Keratinocyte (primary cell): ENCODE measurements at regions not wholly inside any gene's neighbourhood (a gene's known extent, or its start where the extent isn't known, plus 50 kb on each side); places are given as distances from the start of the nearest gene placed in this dataset.

Experiments used
- DNase-seq: peaks from one replicate; pipeline ENCODE4 v3.0.0-alpha.2; 2011; ENCODE audit warnings: low read depth, missing footprints, low spot score
- FAIRE-seq: peaks from 2 replicates; lab custom pipeline; 2011; peaks lifted over from hg19 to GRCh38; lab: Jason Lieb, UNC
- H2AFZ ChIP-seq: 2 replicates; pipeline ENCODE4 v1.6.0; 2012; ENCODE audit warnings: low read length, control low read depth, inconsistent platforms; ENCODE audit not compliant: control insufficient read depth
- H3K27ac ChIP-seq: 2 replicates; pipeline ENCODE4 v1.5.1; 2011; ENCODE audit warnings: low read length; ENCODE audit not compliant: control insufficient read depth, insufficient read depth
- H3K27me3 ChIP-seq: 3 replicates; pipeline ENCODE4 v1.6.0; 2011; ENCODE audit warnings: low read length; ENCODE audit not compliant: control insufficient read depth, insufficient read depth; ENCODE audit errors: extremely low read depth
- H3K36me3 ChIP-seq, 2 experiments: 2 replicates in 1 of 2; 3 replicates in 1 of 2; pipeline ENCODE4 v1.5.1; 2011; ENCODE audit warnings: low read length in 2 of 2, mild to moderate bottlenecking in 1 of 2; ENCODE audit not compliant: control insufficient read depth in 2 of 2, insufficient read depth in 2 of 2; ENCODE audit errors: extremely low read depth in 1 of 2
- H3K4me1 ChIP-seq: 3 replicates; pipeline ENCODE4 v1.5.1; 2011; ENCODE audit warnings: low read length; ENCODE audit not compliant: control insufficient read depth, insufficient read depth; ENCODE audit errors: extremely low read depth
- H3K4me2 ChIP-seq: 3 replicates; pipeline ENCODE4 v1.6.0; 2011; ENCODE audit warnings: low read depth, low read length; ENCODE audit not compliant: control insufficient read depth, insufficient read depth; ENCODE audit errors: extremely low read depth
- H3K4me3 ChIP-seq, 3 experiments: fragments of 200-600 bp in 1 of 3; sonication (generic) in 1 of 3; 2 replicates in 2 of 3; 3 replicates in 1 of 3; pipeline ENCODE4 v1.5.1; 2011 to 2016; ENCODE audit warnings: low read length in 3 of 3, mild to moderate bottlenecking in 3 of 3, control low read depth in 2 of 3, inconsistent platforms in 1 of 3, low read depth in 1 of 3, mixed read lengths in 1 of 3, mixed run types in 1 of 3, moderate library complexity in 1 of 3; ENCODE audit not compliant: control insufficient read depth in 2 of 3, insufficient read depth in 2 of 3; ENCODE audit errors: extremely low read depth in 1 of 3
- H3K79me2 ChIP-seq: 2 replicates; pipeline ENCODE4 v1.6.0; 2012; ENCODE audit warnings: low read length; ENCODE audit not compliant: control insufficient read depth, insufficient read depth
- H3K9ac ChIP-seq: 3 replicates; pipeline ENCODE4 v1.6.0; 2011; ENCODE audit warnings: low read length; ENCODE audit not compliant: control insufficient read depth, insufficient read depth; ENCODE audit errors: extremely low read depth
- H3K9me1 ChIP-seq: 3 replicates; pipeline ENCODE4 v1.6.0; 2011; ENCODE audit warnings: low read length; ENCODE audit not compliant: control insufficient read depth, insufficient read depth; ENCODE audit errors: extremely low read depth
- H3K9me3 ChIP-seq: 2 replicates; pipeline ENCODE4 v1.5.1; 2012; ENCODE audit warnings: low read depth, low read length; ENCODE audit not compliant: control insufficient read depth
- H4K20me1 ChIP-seq: 3 replicates; pipeline ENCODE4 v1.6.0; 2011; ENCODE audit warnings: low read length; ENCODE audit not compliant: control insufficient read depth, insufficient read depth; ENCODE audit errors: extremely low read depth
- CTCF ChIP-seq, 3 experiments: IDR thresholded peaks in 1 of 3; conservative IDR thresholded peaks in 1 of 3; optimal IDR thresholded peaks in 1 of 3; 2 replicates in 2 of 3; 3 replicates in 1 of 3; pipeline versions ENCODE3 to v1.5.1; 2011; ENCODE audit warnings: low read length in 3 of 3, mild to moderate bottlenecking in 3 of 3, moderate library complexity in 2 of 3, control low read depth in 1 of 3, inconsistent platforms in 1 of 3; ENCODE audit not compliant: insufficient read depth in 2 of 3; ENCODE audit errors: extremely low read depth in 1 of 3
- EZH2 ChIP-seq: IDR thresholded peaks from one replicate; pipeline ENCODE4 v1.6.1; 2012; ENCODE audit warnings: inconsistent platforms, mild to moderate bottlenecking, low read length, moderate library complexity
- dilution Hi-C: fragments of 300-500 bp; cut with MboI; formaldehyde crosslinking; loops from one replicate; pipeline ENCODE4 v1.7.0; 2020; ENCODE audit warnings: low sequenced_read_pairs; ENCODE audit not compliant: extremely low pct_ligation_motif_present

GRCh38 chr18:22494771-22495170 is 77.1 kb upstream of the CTAGE1 start:
- no peak overlapping the region for H3K4me3 ChIP-seq
- H3K4me1 ChIP-seq = peaks cover 6% of the 10 kb centered on the region
- H3K4me2 ChIP-seq = peak overlapping the region; percentile 6
- DNase-seq (no peak), FAIRE-seq (peak; percentile 60)
- no peaks in the 10 kb centered on the region for H3K27me3 ChIP-seq
- no peaks in the 10 kb centered on the region for H3K79me2 ChIP-seq
- TF ChIP-seq EZH2 (no peak), CTCF (optimal IDR thresholded peaks at IDR 0.05 in 1 of 3, IDR thresholded peaks at IDR 0.05 in 1 of 3, conservative IDR thresholded peaks at IDR 0.05 in 1 of 3; ENCODE audit: extremely low read depth in 1 of 3, insufficient read depth in 2 of 3, low read length in 3 of 3) (no peak)
- no peaks in the 10 kb centered on the region for H3K9me1 ChIP-seq
- dilution Hi-C loops = no loop called here
- H4K20me1 ChIP-seq = no peaks in the 10 kb centered on the region
- no peaks in the 10 kb centered on the region for H3K9me3 ChIP-seq
- H3K27ac ChIP-seq = no peak overlapping the region
- no peak overlapping the region for H2AFZ ChIP-seq
- H3K36me3 ChIP-seq = no peaks in the 10 kb centered on the region
- no peak overlapping the region for H3K9ac ChIP-seq

GRCh38 chr18:22499421-22499820 is 81.7 kb upstream of the CTAGE1 start:
- dilution Hi-C loops = no loop called here
- H3K27me3 ChIP-seq = no peaks in the 10 kb centered on the region
- H2AFZ ChIP-seq = no peak overlapping the region
- H3K4me2 ChIP-seq = no peak overlapping the region
- H3K9me3 ChIP-seq = no peaks in the 10 kb centered on the region
- no peak overlapping the region for H3K27ac ChIP-seq
- H3K4me3 ChIP-seq = no peak overlapping the region
- H4K20me1 ChIP-seq = no peaks in the 10 kb centered on the region
- DNase-seq (no peak), FAIRE-seq (no peak)
- no peaks in the 10 kb centered on the region for H3K9me1 ChIP-seq
- H3K4me1 ChIP-seq = peaks cover 9% of the 10 kb centered on the region
- no peaks in the 10 kb centered on the region for H3K36me3 ChIP-seq
- no peaks in the 10 kb centered on the region for H3K79me2 ChIP-seq
- TF ChIP-seq EZH2 = no peak
- no peak for TF ChIP-seq CTCF (optimal IDR thresholded peaks at IDR 0.05 in 1 of 3, IDR thresholded peaks at IDR 0.05 in 1 of 3, conservative IDR thresholded peaks at IDR 0.05 in 1 of 3; ENCODE audit: extremely low read depth in 1 of 3, insufficient read depth in 2 of 3, low read length in 3 of 3)
- H3K9ac ChIP-seq = no peak overlapping the region
